ENCODE measurements at regions not wholly inside any gene's neighbourhood (a gene's known extent, or its start where the extent isn't known, plus 50 kb on each side); places are given as distances from the start of the nearest gene placed in this dataset.
"Not testable (repeated sequence)": the region's sequence is repeated elsewhere in the genome, so short reads cannot be mapped to it uniquely, and the experiment has no call there.

DNA sequence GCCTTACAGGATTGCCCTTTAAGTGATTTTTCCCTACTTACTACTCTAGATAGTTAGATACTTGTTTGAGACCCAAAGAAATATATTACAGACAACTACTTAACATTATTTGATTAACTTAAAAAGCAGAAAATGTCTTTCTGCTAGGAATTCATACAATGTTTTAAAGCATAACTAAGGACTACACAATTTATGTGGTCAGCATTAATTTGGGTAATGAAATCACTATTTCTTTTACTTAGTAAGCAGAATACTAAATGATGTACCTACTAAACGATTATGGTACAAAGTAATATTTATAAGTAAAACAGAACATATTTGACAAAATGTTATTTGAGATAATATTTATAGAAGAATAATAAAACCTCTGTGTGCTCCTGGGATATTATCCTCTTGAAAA, 371.9 kb upstream of the ARRDC3 start:
- no peak for DNase-seq

DNA sequence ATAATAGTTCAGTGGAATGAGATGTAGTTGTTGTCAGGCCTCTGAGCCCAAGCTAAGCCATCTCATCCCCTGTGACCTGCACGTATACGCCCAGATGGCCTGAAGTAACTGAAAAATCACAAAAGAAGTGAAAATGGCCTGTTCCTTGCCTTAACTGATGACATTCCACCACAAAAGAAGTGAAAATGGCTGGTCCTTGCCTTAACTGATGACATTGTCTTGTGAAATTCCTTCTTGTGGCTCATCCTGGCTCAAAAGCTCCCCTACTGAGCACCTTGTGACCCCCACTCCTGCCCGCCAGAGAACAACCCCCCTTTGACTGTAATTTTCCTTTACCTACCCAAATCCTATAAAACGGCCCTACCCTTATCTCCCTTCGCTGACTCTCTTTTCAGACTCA, 361.4 kb upstream of the ARRDC3 start:
- not testable (repeated sequence) for DNase-seq

- no peak for DNase-seq
These were observed 359.4 kb upstream of the ARRDC3 start for GRCh38 chr5:91742550-91742949.

DNA sequence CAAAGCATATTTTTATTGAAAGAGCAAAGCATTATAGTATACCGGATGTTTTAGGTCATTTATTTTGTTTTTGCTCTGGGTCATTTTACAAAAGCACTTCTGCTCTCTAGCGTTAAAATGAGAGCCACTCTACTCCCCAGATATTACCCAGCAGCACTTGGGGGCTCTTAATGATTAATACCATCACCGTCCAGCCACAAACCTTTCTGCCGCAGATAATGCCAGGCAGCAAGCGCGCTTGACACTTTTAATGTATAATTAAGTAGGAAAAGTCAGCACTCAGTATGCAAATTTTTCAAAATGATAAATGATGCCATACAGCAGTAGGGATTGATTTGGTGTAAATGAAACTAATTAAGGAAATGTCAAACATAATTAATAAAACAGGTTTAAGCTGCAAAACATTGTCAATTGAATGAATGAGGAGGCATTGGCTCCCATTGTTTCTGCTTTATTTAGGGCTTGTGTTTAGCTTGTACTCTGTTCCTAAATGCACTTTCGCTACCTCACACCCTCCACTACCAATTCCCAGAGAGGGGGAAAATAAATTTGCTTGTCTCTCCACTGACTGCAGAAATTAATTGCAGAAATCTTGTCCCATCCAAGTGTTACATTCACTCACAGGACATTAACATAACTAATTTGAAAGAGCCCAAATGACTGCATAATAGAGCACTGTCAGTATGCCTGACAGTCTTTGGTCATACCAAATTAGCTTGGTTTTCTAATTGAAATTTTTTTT, 358.8 kb upstream of the ARRDC3 start:
- no peak for DNase-seq

DNA sequence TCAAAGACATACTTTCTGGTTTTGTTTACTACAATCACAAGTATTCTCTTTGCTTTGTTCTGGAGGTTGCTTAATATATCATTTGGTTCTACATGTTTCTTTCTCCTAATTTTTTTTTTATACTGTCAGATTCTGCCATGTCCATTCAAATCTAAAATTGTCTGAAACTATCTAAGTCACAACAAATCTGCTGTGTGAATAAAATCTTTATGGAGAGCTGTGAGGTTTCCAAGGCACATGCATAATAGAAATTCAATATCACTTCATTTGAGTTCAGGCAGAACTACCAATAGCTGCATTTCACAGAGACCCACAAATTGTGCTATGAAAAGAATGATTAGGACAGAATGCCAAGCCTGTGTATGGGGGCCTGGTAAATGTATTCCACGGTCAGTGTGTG, 346.9 kb upstream of the ARRDC3 start:
- no peak for DNase-seq

DNA sequence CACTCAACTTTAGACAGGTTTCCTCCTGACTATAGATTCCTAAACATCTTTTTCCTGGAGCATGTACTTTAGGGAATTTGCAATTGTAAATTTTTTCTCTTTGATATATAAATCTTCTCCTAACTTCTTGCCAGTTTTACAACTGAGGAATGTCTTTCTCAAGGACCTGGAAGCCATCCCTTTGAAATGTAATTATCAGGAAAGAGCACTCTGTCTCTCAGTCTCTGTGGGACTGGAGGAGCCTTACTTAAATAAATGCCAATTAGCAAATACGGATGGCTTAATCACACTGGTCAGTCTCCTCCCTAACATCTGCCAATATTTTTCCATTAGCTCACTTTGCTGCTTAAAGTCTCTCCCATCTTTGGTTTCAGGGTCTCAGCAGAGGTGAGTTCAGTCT, 344.3 kb upstream of the ARRDC3 start:
- DNase-seq: no peak

DNA sequence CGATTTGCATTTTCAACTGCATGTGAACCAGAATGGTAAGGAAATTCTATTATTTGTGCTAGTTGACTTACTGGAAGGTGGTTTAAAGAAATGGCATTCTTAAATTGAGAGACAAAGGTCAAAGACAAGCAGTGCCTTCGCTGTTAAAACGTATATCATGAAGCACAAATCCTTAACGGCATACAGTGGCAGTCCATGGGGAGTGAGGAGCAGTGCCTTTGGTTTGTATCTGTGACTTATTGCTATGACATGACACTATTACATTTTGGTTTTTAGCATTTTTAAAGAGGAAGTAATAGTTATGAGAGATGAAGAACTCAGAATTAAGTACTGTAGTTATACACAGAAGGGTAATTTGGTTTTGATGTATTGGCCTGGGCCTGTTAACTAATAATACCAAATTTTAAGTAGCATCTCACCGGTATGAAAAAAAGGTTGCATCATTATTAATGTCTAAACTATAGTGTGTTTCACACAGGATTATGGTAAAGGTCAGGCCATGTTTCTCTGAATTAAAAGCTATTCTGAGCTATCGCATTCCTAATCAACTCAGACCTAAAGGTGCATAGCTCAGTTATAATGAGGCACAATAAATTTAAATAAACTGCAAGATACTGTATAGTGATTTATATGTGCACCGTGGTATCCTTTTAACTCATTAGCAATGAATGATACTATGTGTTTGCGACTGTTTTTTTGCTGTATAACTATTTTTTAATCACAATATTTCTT, 339.8 kb upstream of the ARRDC3 start:
- no peak for DNase-seq

DNA sequence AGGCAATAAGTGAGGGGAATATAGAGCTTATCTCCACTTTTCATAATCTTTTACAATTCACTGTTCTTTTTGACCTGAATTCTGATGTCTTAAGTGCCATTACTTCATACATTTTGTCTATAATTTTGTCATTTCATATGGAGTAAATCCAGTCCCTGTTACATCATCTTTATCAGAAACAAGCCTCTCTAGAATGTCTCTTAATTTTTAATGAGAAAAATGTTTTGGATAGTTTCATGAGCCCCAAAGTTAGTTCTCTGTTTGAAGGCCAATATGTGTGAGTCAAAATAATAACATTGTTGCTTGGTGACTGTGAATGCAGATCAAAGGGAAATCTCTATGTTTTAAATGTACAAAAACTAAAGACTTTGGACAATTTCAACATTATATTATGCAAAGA, 329.6 kb upstream of the ARRDC3 start:
- DNase-seq: no peak

GRCh38 chr5:91707521-91707841, 324.4 kb upstream of the ARRDC3 start:
- DNase-seq: no peak

- no peak for DNase-seq
These were observed 323.8 kb upstream of the ARRDC3 start for GRCh38 chr5:91706785-91707520.

GRCh38 chr5:91703128-91703527, 320.0 kb upstream of the ARRDC3 start:
- DNase-seq: no peak

DNA sequence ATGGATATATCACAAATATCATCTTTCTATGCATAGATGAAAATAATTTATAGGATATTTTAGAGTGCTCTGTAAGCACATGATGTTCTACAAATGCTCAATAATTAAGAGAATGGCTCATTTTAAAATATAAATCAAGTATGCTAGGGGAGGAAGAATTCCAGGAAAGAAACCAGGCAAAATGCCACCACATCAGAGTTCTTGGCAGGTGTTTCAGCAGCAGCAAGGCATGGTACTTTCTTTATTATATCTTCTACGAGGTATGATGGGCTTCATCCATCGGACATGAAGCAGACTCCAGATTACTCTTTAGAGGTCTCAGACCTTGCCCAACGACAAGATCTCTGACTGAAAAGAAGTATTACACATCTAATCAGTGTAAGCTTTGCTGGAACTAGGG, 316.3 kb upstream of the ARRDC3 start:
- no peak for DNase-seq

- no peak for DNase-seq
These were observed 308.5 kb upstream of the ARRDC3 start for GRCh38 chr5:91691592-91691991.

DNA sequence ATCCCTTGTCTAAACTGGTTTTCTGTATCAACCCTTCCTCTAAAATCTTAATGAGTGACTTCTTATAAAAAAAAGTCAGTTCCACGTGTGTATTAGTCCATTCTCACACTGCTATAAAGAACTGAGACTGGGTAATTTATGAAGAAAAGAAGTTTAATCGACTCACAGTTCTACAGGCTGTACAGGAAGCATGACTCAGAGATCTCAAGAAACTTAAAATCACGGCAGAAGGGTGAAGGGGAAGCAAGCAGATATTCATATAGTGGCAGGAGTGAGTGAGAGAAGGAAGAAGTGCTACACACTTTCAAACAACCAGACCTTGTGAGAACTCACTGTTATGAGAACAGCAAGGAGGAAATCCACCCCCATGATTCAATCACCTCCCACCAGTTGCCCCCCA, 307.8 kb upstream of the ARRDC3 start:
- DNase-seq: no peak

DNA sequence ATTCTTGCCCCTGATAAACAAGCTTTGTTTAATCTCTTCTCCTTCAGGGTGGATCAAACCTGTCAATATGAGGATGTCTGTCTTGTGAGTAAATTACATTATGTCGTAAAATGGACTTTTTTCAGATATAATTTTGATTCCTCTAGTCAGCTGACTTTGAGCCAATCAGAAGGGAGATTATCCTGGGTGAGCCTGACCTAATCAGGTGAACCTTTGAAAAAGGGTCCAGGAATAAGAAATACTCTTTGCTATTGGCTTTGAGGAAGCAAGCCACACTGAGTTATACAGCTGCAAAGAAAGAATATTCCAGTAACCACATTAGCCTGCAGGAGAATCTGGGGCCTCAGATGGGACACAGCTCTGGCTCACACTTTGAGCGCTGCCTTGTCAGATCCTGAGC, 304.3 kb upstream of the ARRDC3 start:
- no peak for DNase-seq

DNA sequence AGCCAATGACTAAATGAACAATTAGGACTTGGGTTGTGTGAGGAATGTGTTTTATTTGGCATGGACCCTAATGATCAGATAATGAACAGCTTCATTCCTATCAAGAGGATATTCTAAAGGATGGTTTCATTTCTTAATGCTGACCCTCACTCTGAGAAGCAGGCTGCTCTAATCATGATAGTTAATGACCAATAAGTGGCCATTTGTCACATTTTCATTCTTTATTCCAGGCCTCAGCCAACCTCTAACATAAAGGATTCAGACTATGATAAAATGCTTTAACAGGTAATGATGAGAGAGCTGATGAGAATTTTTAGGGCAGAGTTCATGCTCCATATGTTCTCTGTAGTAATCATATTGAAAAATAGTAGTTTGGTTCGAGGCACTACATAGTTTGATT, 301.5 kb upstream of the ARRDC3 start:
- DNase-seq: no peak

- DNase-seq: no peak
These were observed 287.4 kb upstream of the ARRDC3 start for GRCh38 chr5:91670563-91670962.

- DNase-seq: no peak
These were observed 287.0 kb upstream of the ARRDC3 start for GRCh38 chr5:91670122-91670521.

- DNase-seq: no peak
These were observed 285.1 kb upstream of the ARRDC3 start for GRCh38 chr5:91668261-91668660.

DNA sequence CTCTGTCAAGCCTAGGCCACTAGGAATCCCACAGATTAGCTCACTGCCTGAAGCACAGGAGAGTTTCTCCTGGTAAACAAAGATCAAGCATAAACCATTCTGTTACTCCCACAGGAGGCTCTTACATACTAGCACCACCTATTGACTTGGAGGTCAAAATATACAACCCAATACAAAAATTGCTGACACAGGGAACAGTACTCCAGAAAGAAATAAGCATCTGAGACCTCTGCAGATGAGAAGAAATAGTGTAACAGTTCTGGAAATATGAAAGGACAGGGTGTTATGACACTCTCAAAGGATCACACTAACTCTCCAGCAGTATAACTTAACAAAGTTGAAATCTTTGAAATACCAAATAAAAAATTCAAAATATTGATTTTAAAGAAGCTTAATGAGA, 269.6 kb upstream of the ARRDC3 start:
- no peak for DNase-seq

- no peak for DNase-seq
These were observed 268.6 kb upstream of the ARRDC3 start for GRCh38 chr5:91651704-91652103.

DNA sequence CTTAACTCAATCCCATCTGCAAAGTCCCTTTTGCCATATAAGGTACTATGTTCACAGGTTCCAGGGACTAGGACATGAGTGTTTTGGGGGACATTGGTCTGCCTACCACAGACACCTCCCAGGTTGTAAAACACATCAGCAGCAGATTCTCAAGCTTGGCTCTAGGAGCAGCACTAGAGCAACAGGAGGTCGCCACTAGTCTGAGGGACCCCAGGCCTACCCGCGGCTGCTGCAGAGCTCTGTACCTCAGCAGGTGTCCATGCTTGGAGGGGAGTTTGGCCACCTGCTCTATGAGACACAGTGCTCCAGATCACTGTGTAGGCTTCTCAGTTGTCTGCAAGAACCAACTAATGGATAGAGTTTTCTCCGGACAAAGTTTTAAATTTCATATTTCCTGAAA, 262.2 kb upstream of the ARRDC3 start:
- no peak for DNase-seq

GRCh38 chr5:91643797-91644196, 260.7 kb upstream of the ARRDC3 start:
- no peak for DNase-seq

GRCh38 chr5:91642581-91642980, 259.5 kb upstream of the ARRDC3 start:
- DNase-seq: no peak

Measured in islet precursor cell (in vitro differentiated cells).